Aorta (tissue), 5 donors: ENCODE measurements at regions not wholly inside any gene's neighbourhood (a gene's known extent, or its start where the extent isn't known, plus 50 kb on each side); places are given as distances from the start of the nearest gene placed in this dataset.
"Not testable (repeated sequence)": the region's sequence is repeated elsewhere in the genome, so short reads cannot be mapped to it uniquely, and the experiment has no call there.

Source experiments
- ATAC-seq: fragments of 200-7000 bp; cut with Tn5 transposase; one replicate; pipeline ENCODE4 v1.9.1; 2022; ENCODE audit warnings: moderate library complexity; ENCODE audit not compliant: low FRiP score
- DNase-seq, 2 donors: peaks; one replicate each; pipeline ENCODE4 v3.0.0-alpha.2; 2020
- H3K27ac ChIP-seq, 2 donors: one replicate each; pipeline ENCODE4 v1.5.1; 2013; ENCODE audit warnings: low read length in 2 of 2, mild to moderate bottlenecking in 2 of 2, moderate library complexity in 2 of 2, control low read depth in 1 of 2, inconsistent platforms in 1 of 2, low read depth in 1 of 2
- H3K27me3 ChIP-seq, 2 donors: one replicate each; pipeline ENCODE4 v1.6.1; 2013; ENCODE audit warnings: control low read depth in 1 of 2, low read length in 1 of 2, mild to moderate bottlenecking in 1 of 2, moderate library complexity in 1 of 2; ENCODE audit not compliant: insufficient read depth in 2 of 2, control insufficient read depth in 1 of 2
- H3K36me3 ChIP-seq, 2 donors: one replicate each; pipeline ENCODE4 v1.6.1; 2013; ENCODE audit warnings: control low read depth in 1 of 2, low read length in 1 of 2, mild to moderate bottlenecking in 1 of 2; ENCODE audit not compliant: insufficient read depth in 2 of 2, control insufficient read depth in 1 of 2
- H3K4me1 ChIP-seq, 2 donors: one replicate each; pipeline ENCODE4 v1.6.1; 2013; ENCODE audit warnings: low read length in 2 of 2, control low read depth in 1 of 2, mild to moderate bottlenecking in 1 of 2, moderate library complexity in 1 of 2; ENCODE audit not compliant: insufficient read depth in 2 of 2, control insufficient read depth in 1 of 2
- H3K4me3 ChIP-seq, 2 donors: one replicate each; pipeline ENCODE4 v1.5.1; 2013; ENCODE audit warnings: low read length in 2 of 2, control low read depth in 1 of 2, mild to moderate bottlenecking in 1 of 2
- H3K9me3 ChIP-seq: one replicate; pipeline ENCODE4 v1.6.1; 2013; ENCODE audit warnings: mild to moderate bottlenecking, low read length; ENCODE audit not compliant: control insufficient read depth
- whole genome bisulfite sequencing, 2 donors: extraction: QIAGEN DNeasy Blood & Tissue Kit; methylation state at CpG; one replicate each; pipeline ENCODE4 v1.1.7; 2013; 5-methylcytosine and 5-hydroxymethylcytosine counted together
- intact Hi-C, 2 donors: fragments of 100-400 bp; cut with DNase I; formaldehyde crosslinking; loops; one replicate each; pipeline versions ENCODE4 v1.14.2 to v1.15.0; 2022
- donor health status: healthy with polysubstance abuse.
- donor health status: Bipolar disorder and iron deficiency.
- donor health status: DM: no; HTN: no; CAD: no.
- donor health status: DM: no; HTN: no; CAD: no.
- donor health status: DM: yes; HTN: yes; CAD: no.

DNA sequence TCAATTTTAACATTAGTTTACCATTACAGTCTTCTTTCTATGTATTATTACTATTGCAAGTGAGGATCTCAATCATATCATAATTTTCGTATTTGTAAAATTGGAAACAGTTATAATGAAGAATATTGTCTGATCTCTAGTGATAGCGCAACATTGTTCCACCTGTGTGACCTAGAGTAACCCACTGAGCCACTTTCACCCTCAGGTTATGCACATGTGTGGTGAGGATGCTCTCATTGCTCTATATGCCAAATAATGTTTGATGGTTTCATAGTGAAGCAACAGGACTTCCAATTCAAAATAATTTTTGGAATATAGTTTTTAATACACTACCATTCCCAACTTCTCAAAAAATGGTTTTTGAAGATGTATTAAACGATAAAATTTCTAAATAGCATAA, 603.1 kb upstream of the MAN1A1 start:
- no peaks in the 10 kb centered on the region for H3K9me3 ChIP-seq
- H3K4me3 ChIP-seq, result no peak overlapping the region
- WGBS, 2 donors, result 86 to 87% methylated on average over 3 of the region's 3 CpGs
- H3K27me3 ChIP-seq, result no peaks in the 10 kb centered on the region
- DNase-seq, result no peak
- no peak overlapping the region for H3K27ac ChIP-seq
- ATAC-seq, result no peak
- no peaks in the 10 kb centered on the region for H3K36me3 ChIP-seq
- H3K4me1 ChIP-seq, result no peaks in the 10 kb centered on the region
- intact Hi-C loops, result no loop called here

GRCh38 chr6:119950681-119951080, 601.1 kb upstream of the MAN1A1 start:
- Histone ChIP-seq H3K27me3 (no peaks in the 10 kb centered on the region), H3K4me3 (no peak overlapping the region), H3K36me3 (no peaks in the 10 kb centered on the region), H3K4me1 (no peaks in the 10 kb centered on the region), H3K27ac (no peak overlapping the region), H3K9me3 (no peaks in the 10 kb centered on the region)
- DNase-seq (no peak), ATAC-seq (no peak)
- intact Hi-C loops, result no loop called here

GRCh38 chr6:119942078-119942752, 592.7 kb upstream of the MAN1A1 start:
- ATAC-seq (no peak), DNase-seq (no peak)
- Histone ChIP-seq H3K27me3 (no peaks in the 10 kb centered on the region), H3K4me3 (no peak overlapping the region), H3K36me3 (no peaks in the 10 kb centered on the region), H3K9me3 (no peaks in the 10 kb centered on the region), H3K4me1 (no peaks in the 10 kb centered on the region), H3K27ac (no peak overlapping the region)
- 82 to 86% methylated on average over 3 of the region's 3 CpGs for WGBS, 2 donors
- intact Hi-C loops, result no loop called here

DNA sequence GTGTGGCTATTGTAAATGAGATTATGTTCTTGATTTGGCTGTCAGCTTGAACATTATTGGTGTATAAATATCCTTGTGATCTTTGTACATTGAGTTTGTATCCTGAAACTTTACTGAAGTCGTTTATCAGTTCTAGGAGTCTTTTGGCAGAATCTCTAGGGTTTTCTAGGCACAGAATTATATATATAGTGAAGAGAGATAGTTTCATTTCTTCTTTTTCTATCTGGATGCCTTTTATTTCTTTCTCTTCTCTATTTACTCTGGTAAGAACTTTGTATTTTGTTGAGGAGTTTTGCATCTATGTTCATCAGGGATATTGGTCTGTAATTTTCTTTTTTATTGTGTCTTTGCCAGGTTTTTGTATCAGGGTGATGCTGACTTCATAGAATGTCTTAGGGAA, 589.2 kb upstream of the MAN1A1 start:
- no peak for ATAC-seq
- WGBS, 2 donors, result 50 to 55% methylated on average over 1 of the region's 1 CpG
- Histone ChIP-seq H3K27me3 (no peaks in the 10 kb centered on the region), H3K9me3 (no peaks in the 10 kb centered on the region), H3K36me3 (no peaks in the 10 kb centered on the region), H3K4me1 (no peaks in the 10 kb centered on the region), H3K4me3 (no peak overlapping the region), H3K27ac (no peak overlapping the region)
- DNase-seq, result no peak
- intact Hi-C loops, result no loop called here

DNA sequence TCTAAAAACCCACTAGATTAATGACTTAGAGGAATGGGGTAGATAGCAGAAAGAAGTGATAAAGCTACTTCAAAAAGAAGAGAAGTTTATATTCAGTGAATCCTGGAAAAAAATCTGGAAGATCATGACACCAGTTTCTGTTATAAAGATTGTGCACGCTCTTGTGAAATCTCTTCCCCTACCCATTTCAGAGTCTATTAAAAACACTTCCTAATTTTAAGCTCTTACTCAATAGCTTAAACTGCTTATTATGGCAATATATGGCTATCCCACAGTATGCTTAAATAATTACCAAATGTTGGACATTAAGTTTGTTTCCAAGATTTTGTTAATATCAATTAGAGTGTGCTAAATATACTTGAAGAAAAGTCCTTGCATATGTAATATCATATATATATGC, 585.3 kb upstream of the MAN1A1 start:
- ATAC-seq (no peak), DNase-seq (no peak)
- H3K9me3 ChIP-seq, result no peaks in the 10 kb centered on the region
- intact Hi-C loops, result no loop called here
- H3K36me3 ChIP-seq, result no peaks in the 10 kb centered on the region
- no peaks in the 10 kb centered on the region for H3K4me1 ChIP-seq
- no peaks in the 10 kb centered on the region for H3K27me3 ChIP-seq
- H3K4me3 ChIP-seq, result no peak overlapping the region
- 72 to 75% methylated on average over 1 of the region's 1 CpG for WGBS, 2 donors
- H3K27ac ChIP-seq, result no peak overlapping the region

DNA sequence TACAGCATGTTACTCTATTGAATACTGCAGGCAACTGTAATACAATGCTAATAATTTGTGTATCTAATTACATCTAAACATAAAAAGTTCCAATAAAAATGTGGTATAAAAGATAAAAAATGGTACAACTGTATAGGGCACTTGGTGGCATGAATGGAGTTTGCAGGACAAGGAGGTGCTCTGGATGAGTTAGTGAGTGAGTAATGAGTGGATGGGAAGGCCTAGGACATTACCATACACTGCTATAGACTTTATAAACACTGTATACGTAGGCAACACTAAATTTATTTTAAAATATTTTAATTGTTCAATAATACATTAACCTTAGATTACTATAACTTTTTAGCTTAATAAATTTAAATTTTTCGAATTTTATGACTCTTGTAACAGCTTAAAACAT, 579.6 kb upstream of the MAN1A1 start:
- no peak for ATAC-seq
- 46 to 65% methylated on average over 2 of the region's 2 CpGs for WGBS, 2 donors
- no peak for DNase-seq

GRCh38 chr6:119924888-119925287, 575.3 kb upstream of the MAN1A1 start:
- H3K36me3 ChIP-seq, H3K27ac ChIP-seq, H3K4me1 ChIP-seq, ATAC-seq, H3K4me3 ChIP-seq, H3K27me3 ChIP-seq, DNase-seq, H3K9me3 ChIP-seq, intact Hi-C loops: not testable (repeated sequence)
- WGBS, 2 donors, result 88 to 94% methylated on average over 3 of the region's 3 CpGs

More for the DNA sequence above, 579.6 kb upstream of the MAN1A1 start:
- Histone ChIP-seq H3K4me3 (no peak overlapping the region), H3K36me3 (no peaks in the 10 kb centered on the region), H3K27ac (no peak overlapping the region), H3K9me3 (peaks cover 1% of the 10 kb centered on the region), H3K4me1 (no peaks in the 10 kb centered on the region), H3K27me3 (no peaks in the 10 kb centered on the region)
- intact Hi-C loops, result no loop called here

- no peak overlapping the region for H3K27ac ChIP-seq
- intact Hi-C loops, result no loop called here
- H3K27me3 ChIP-seq, result no peaks in the 10 kb centered on the region
- WGBS, 2 donors, result 62 to 87% methylated on average over 2 of the region's 2 CpGs
- ATAC-seq (no peak), DNase-seq (no peak)
- no peaks in the 10 kb centered on the region for H3K36me3 ChIP-seq
- H3K4me3 ChIP-seq, result no peak overlapping the region
- peaks cover 6% of the 10 kb centered on the region for H3K9me3 ChIP-seq
- H3K4me1 ChIP-seq, result no peaks in the 10 kb centered on the region
Observed at GRCh38 chr6:119922814-119923213, 573.3 kb upstream of the MAN1A1 start.

DNA sequence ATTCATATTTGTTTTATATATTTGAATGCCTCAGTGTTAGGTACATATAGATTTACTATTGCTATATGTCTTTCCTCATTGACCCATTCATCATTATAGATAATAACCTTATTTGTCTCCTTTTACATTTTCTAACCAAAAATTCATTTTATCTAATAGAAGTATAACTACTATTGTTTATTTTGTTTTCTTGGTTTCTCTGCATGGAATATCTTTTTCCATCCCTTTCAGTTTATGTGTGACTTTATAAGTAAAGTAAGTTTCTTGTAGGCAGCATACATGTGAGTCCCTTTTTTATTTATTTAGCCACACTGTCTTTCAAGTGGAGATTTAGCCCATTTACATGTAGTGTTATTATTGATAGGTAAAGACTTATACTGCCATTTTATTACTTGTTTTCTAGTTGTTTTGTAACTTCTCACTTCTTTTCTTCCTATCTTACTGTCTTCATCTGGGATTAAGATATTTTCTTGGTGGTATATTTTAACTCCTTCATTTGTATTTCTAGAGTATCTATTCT, 572.0 kb upstream of the MAN1A1 start:
- H3K27me3 ChIP-seq, result no peaks in the 10 kb centered on the region
- intact Hi-C loops, result no loop called here
- H3K4me1 ChIP-seq, result no peaks in the 10 kb centered on the region
- peaks cover 6% of the 10 kb centered on the region for H3K9me3 ChIP-seq
- no peak for ATAC-seq
- H3K4me3 ChIP-seq, result no peak overlapping the region
- no peaks in the 10 kb centered on the region for H3K36me3 ChIP-seq
- no peak overlapping the region for H3K27ac ChIP-seq
- no peak for DNase-seq
